Stimulated activated CD8-positive, alpha-beta memory T cell treated with anti-CD3 and anti-CD28 coated beads, Interleukin-7, amount 100 ng/mL, for 4 hours (primary cell): ENCODE measurements at regions not wholly inside any gene's neighbourhood (a gene's known extent, or its start where the extent isn't known, plus 50 kb on each side); places are given as distances from the start of the nearest gene placed in this dataset.

Source experiments
- DNase-seq, 2 donors: peaks; one replicate each; pipeline ENCODE4 v3.0.0-alpha.2; 2020; ENCODE audit warnings: low read depth in 2 of 2

DNA sequence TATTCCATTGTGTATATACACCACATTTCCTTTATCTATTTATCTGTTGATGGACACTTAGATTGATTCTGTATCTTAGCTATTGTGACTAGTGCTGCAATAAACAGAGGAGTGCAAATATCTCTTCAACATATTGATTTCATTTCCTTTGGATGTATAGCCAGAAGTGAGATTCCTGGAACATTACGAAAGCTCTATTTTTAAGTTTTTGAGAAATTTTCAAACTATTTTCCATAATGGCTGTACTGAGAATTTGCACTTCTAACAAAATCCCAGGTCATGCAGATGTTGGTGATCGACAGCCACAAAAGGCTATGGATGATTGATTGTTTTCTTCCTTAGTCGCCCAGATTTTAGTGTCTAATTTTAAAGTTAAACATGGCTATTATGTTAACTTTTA lies 132.7 kb upstream of the MTAP start:
- DNase-seq, result no peak

DNA sequence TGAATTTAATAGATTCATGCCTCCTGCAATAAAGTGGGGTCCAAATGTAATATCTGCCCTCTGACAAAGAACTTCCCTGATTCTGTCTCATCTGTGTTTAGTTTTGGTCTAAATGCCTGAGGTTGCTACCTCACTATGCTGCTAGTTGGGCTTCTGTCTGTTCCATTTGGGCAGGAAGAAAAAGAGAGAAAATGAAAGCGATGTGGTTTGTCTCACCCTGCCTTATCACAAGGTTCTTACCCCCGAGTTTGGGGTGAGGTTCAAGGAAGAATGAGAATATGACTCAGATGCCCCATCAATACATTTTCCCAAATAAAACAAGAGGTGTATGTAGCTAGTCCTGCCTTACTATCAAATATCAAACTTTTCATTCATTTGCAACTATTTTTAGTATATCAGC lies 132.1 kb upstream of the MTAP start:
- DNase-seq, result no peak

DNA sequence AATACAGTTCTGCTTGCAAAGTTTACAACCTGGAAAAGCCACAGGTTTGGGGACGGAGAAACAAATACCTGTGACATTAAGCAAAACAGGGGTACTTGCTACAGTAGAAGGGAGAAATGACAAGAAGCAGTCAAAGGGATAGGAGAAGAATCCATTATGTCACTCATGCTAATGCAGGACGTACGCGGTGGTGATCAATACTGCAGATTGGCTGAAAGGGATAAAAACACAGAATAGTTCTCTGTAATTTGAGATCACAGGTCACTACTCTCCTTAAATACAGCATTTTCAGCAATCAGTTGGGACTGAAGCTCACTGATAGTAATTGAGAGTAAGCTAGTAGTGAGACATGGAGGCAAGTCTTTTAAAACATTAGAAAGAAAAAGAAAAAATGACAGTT lies 130.3 kb upstream of the MTAP start:
- no peak for DNase-seq

DNA sequence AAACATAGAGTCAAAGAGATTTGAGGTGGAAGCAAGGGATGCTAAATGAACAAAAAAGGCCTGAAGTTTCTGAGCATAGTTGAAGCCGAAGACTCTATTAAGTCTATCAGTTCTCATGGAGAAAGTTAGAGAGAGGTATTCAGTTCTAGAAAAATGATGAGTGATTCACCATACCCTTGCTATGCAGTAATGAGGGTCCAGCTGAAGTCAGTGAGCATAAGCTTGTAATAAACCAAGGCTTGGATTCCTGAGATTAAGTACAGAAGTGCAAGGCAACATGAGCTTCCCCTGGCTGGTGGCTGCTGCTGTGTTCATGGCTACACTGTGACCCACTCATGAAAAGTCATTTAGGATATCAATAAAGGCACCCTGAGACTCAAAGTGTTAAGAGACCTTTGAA lies 129.7 kb upstream of the MTAP start:
- no peak for DNase-seq

DNA sequence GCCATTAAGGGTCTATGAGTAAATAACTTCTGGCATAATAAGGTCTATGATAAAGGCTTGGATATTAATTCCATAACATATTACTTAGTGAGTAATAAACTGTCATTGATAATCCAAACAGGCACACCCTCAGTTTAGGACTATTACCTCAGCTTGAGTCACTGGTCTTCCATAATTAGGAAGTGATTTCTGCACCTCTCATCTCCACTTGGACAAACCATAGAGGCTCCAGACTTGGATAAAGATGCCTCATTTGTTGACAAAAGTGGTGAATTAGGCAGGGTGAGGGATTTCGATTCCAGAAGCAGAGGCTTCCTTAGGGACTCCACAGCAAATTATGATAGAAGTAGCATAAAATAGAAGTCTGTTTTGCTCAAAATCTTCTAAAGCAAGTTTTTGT lies 127.5 kb upstream of the MTAP start:
- no peak for DNase-seq

DNA sequence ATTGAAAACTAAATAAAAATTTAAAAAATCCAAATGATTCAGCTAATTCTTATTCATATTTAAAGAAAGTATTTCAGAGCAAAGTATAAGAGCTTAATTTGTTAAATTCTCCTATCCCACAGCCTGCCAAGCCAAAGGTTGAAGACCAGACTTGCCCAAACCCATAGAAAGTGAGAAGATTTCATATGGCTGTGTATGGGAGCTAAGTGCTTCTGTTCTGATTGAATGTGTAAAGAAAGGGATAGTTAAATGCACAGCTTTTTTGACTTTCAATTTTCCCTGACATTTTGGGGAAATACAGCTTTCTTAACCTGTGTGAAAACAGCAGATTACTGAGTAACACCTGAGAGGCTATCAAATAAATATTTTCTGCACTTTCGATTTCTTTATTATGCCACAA lies 125.0 kb upstream of the MTAP start:
- DNase-seq, result no peak

DNA sequence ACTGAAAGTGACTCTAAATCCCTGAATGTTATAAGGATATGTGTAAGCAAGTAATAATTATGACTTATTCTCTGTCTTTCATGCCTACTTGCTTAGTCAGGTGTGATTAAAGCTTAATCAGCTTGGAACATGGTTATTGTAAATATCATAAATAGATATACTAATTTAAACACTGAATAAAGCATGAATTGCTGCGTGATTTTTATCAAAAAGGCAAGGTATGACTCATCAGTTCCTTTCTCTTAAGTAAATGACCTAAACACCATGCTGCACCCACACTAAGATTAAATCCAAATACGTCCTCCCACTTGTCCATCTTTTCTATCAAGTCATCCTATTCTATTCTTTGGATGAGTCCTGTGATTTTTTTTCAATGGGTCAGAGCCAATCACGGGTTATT lies 124.6 kb upstream of the MTAP start:
- DNase-seq, result no peak

DNA sequence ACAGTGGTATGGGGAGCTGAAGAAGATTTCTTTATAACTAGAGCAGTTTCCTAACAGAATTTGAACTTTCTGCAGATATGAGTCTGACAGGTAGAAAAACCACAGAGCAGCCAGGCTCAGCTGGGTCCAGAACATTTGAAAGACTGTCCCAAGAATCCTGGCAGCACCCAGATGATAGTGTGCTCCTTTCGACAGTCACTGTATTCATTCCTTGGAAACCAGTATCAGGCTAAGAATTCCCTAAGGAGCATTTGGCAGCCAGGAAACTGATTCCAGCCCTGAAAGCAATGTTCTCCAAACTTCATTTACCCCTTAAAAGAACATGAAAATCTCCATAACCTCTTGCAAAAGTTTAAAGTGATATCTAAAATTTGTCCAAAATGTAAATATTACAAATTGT lies 123.0 kb upstream of the MTAP start:
- DNase-seq, result no peak

DNA sequence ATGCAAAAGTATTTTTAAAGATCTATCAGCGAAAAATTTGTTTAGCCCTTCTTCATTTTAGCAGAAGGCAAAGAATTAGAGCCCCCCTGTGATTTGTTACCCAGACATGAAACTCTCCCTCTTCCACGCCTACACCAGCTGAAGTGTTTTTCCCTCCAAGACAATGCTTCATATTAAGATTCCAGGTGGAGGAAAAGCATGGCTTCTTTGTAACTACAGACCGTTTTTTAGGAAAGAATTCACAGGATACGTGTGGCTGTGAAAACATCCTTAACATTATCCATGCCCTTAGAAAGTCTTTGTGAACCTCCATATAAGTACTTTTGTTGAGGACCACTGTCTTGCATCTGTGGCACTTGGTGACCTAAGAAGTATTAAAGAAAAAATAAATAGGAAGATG lies 121.8 kb upstream of the MTAP start:
- no peak for DNase-seq

DNA sequence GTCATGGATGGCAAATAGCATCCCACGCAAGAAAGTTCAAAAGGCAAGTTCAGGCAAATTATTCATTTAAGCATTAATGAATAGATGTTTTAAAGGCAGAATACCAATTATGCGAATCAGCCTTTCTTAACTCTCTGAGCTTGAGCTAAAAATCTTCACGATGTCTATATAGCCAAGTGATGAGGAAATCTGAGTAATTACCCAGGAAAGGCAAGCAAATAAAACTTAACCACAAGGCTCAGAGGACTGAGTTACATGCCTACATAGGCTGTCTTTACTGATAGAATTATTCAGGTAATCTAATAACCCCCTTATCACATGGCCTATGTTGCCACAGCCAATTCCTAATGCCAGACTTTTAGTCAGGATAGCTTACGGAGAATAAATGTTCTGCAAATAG lies 120.8 kb upstream of the MTAP start:
- no peak for DNase-seq

DNA sequence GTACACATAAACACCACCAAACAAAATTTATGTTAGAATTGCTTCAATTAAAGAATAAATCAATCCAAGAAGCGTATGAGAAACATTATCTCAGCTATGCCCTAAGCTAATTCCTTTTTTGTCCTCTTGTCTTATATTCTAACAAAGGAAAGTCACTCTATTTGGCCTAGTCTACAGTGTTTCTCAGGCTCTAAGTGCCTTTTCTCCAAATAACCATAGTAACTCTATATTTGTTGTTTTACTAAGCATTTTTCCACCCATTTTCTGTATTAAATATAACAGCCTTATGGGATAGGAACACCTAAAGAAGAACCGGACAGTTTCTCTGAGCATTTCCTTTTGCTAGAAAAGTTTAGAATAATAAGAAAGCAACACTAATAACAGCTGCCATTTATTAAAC lies 120.1 kb upstream of the MTAP start:
- DNase-seq, result no peak

DNA sequence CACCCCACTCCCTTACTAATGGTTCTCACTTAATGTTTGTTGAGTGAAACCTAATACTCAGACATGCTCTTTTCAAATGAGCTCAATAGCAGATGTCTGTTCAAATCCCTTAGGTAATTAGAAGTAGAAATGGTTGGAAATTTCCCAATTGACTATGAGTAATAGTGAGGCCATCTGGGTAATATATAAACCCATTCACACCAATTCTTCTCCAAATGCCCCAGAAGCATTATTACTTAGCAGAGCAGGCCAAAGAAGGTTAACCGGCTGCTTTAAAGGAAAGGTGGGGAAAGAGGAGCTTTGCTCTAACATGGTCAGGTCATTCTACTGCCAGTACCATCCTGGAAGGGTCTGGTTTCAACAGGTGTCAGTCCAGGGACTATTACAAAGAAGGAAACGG lies 119.5 kb upstream of the MTAP start:
- DNase-seq, result no peak

DNA sequence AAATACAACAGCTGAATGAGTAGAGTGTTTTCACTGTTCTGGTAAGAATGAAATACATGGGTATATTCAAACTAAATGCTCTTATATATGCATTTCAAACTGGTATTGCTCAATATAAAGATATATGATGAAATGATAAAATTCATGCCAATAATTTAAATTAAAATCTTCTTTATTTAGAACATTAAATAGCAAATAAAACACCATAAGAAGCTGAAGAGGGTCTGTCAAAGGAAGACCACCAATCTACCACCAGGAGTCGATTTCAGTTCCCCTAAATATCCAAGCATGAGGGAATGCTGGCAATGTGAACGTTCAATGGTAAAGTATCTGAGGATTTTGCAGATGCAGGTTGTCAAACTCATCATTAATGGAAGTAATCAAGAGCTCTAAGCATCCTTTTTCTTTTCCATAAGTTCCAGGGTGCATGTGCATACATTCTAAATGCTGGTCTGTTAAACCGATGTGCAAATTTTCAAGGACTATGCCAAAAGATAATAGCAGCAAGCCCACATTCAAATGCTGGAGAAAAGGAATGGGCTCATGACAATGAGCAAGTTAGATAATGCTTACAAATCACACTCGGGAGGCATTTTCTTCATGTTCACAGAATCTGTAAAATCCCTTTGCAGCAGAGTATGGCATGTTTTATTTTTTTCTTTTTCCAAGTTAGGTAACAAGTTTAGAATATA lies 118.8 kb upstream of the MTAP start:
- no peak for DNase-seq

DNA sequence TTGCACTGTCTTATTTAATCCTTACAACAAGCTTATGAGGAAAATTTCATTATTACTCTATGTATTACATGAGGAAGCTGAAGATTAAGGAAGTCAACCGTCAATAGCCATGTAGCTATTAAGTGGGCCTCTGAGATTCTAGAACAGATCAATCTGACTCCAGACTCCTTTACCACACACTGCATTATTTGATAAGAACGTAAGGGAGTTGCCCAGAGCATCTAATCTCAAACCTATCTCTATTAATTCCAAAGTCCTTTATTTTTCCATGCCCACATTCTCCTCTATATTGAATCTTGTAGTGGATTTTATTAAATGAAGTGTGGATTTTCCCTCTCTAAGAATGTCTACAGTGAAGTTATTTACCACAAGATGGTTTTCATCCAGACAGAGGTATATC lies 118.2 kb upstream of the MTAP start:
- no peak for DNase-seq

DNA sequence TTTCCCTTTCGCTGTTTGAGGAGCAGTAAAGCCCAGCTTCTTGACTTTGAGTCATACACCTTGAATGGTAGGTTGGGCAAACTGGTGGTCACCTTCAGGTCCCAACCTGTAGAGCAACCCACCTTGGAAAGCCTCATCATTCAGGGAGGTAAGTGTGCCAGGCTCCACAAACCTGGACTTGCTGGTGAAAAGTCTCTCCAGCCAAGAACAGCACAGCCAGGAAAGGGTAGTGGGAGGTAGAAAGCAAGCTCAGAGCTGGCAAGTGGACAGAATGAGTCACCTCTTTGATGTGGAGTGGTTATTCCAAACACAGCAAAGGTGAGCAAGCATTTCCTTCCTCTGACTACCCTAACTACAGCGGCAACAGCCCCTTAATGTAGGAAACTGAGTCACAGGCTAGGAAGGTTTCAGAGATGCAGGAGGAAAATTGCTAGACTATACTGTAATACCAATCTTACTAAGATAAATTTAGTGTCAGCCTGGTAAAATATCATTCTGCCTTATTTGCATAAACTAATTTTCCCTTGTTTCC lies 117.5 kb upstream of the MTAP start:
- peak; percentile 13 to 21 for DNase-seq

DNA sequence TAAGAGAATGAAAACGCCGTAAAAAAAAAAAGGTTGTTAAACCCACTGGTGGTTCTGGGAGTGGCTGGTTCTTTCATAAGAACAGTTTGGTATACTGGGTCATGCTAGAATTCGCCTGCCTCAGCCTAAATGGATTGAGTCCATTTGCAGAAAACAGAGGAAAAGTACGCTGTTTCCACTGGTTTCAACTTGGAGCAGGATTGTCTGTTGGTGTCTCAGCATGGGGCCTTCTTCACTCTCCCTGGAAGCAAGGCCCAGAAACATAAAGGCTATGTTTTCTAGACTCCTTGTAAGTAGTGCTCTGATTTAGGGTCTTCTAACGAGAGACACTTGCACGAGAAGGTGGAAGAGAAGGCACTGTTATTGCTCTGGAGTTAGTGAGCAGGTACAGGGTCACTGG lies 116.9 kb upstream of the MTAP start:
- no peak for DNase-seq

DNA sequence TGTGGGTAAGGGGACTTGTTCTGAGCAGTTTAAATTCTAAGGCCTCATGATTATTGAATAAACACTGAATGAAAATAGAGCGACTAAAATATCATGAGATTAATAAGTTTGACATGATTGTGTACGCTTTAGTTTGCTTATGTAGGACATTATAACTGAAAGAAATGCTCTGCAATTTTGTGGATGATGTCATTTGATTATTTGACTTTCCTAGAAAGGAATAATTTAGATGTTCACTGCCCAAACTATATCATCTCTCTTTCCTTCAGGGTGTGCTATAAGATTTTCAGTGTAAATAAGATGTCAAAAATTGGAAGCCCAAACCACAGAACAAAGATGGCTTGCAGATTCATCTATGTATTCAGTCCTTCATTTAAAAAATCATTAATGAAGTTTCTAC lies 115.7 kb upstream of the MTAP start:
- DNase-seq, result no peak

DNA sequence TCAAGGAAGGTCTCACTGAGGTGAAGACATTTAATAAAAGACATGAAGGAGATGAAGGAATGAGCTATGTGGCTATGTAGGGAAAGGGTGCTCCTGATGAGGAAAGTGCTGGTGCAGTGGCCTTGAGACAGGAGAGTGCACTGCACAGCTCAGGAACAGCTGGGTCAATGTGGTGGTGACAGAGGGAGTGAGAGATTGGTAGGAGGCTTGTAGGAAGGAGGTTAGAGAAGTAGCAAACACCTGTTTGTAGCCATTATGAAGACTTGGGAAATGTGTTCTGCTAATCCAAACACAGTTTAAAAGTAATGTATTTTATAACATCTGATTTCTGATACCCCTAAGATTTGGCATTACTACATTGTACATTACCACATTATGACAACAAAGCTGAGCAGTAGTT lies 115.1 kb upstream of the MTAP start:
- no peak for DNase-seq

DNA sequence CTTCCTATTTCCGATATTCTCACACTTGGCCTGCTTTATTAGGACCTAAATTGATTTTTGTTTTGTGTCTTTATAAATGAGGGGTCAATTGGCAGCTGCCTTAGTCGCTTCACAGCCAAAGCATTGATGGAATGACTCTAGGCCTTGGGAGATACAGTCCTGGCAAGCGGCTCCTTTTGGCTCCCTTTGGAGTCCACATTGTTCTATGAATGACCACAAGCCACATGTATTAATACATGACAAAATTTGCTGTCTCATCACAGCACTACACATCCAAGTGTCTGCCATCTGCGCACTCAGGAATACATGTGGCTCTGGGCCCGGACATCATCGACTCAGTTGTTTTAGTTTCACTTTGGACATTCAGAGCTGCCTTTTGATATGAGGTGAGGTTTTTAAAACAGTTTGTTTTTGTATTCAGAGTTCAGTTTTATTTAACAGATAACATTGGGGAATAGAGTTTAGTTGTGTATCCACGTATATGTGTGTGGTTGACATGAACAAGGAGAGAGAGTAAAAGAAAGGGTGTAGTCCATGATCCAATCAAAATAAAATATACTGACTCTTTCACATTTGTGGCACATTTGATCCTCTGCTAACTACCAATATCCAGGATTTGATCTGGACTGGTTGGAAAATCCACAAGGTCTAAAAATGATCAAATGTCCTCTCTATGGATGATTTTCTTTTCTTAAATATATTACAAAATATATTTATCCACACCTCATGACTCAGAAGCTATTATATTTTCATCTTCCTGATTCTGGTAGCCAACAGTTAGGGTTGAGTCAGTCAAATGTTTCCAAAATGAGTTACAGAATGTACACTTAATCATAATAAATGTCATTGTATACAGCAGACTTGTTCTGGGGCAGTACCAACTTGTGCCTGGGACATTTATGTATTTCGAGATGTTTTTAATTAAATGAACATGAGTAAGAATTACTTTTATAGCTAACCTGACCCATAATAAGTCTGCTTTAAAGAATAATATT lies 114.0 kb upstream of the MTAP start:
- no peak for DNase-seq

DNA sequence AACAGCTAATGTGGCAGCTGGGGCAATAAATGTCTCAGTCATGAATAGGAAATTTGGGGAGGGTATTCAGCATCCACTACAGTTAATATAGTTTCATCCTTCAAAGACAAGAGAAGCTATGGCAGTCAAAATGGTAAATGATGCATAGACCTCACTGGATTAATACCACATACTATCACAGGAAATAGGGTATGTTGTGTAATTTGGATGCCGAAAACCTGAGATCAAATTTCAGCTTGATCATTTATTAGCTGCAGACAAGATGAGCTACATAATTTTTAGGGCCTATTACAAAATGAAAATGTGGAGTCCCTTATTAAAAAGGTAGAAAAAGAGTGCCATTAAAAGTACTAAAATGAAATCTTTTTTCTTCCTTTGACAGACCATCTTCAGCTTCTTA lies 112.6 kb upstream of the MTAP start:
- no peak for DNase-seq

DNA sequence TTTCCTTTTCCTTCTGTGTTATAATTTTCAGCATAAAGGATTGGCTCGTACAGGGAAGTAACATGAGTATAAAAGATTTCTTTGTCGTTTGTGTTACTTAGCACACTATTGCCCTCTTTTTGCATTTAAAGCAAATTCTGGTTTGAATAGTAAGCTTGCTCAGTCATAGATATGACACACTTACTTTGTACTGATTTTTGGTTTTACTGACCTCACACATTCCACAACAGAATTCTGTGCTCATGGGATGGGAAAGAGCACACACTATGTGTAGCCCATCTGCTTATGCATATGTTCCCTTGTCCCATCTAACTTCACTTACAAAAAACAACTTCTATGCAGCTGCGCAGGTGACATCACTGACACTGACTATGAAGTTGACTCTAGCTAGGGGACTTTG lies 111.9 kb upstream of the MTAP start:
- DNase-seq, result no peak

DNA sequence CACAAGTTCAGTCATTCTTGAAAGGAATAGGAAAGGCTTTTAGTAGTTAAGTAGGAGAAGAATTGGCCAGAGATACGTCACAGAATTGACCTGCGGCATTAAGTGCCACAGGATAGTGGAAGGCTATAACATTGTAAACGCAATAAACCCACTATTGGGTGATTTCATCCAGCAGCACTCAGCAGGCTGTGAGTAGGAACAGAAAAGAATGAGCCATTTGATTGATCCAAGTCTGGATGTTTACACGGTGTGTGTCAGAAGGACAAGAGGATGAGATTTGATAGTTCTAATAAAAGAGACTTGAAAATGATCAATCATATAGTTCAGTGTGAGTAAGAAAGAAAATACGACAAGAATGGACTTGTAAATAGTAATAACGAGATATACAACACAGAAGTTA lies 110.0 kb upstream of the MTAP start:
- no peak for DNase-seq

DNA sequence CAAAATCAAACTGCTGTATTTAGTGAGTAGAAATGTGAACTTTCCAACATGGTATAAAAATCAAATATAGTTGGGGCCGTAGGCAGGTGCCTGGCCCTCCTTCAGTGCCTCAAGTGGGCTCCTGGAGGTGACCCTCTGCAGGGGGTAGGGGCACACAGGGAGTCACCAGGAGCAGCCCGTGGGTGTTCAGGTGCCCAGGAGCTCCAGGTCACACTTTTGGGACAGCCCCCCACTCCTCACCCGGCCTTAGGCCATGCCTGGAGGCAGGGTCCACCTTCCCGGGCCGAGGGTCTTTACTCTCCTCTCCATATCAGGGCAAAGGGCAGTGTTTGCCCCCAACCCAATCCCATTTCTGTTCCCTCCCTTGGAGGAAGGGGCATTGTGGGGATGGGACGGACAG lies 108.0 kb upstream of the MTAP start:
- no peak for DNase-seq
